NCI-H2029 (cell line): ENCODE measurements at regions not wholly inside any gene's neighbourhood (a gene's known extent, or its start where the extent isn't known, plus 50 kb on each side); places are given as distances from the start of the nearest gene placed in this dataset.

Experiments
- DNase-seq: peaks from one replicate; lab custom pipeline; 2025; lab: John Stamatoyannopoulos, UW

- no peak for DNase-seq
Observed at GRCh38 chr11:95549301-95549700, 240.3 kb downstream of the FAM76B start.

GRCh38 chr11:95548416-95548815 is 241.2 kb downstream of the FAM76B start:
- no peak for DNase-seq

GRCh38 chr11:95547976-95548375 is 241.6 kb downstream of the FAM76B start:
- no peak for DNase-seq

- no peak for DNase-seq
Observed at GRCh38 chr11:95547186-95547585, 242.4 kb downstream of the FAM76B start.

- no peak for DNase-seq
Observed at GRCh38 chr11:95545116-95545875, 244.3 kb downstream of the FAM76B start.

GRCh38 chr11:95544095-95544856 is 245.3 kb downstream of the FAM76B start:
- no peak for DNase-seq

- DNase-seq: no peak
Observed at GRCh38 chr11:95542868-95543551, 246.6 kb downstream of the FAM76B start.

GRCh38 chr11:95541715-95542114 is 247.9 kb downstream of the FAM76B start:
- DNase-seq: no peak

- no peak for DNase-seq
Observed at GRCh38 chr11:95536047-95536690, 253.4 kb downstream of the FAM76B start.

- DNase-seq: no peak
Observed at GRCh38 chr11:95534809-95535208, 254.8 kb downstream of the FAM76B start.

GRCh38 chr11:95534226-95534625 is 255.4 kb downstream of the FAM76B start:
- DNase-seq: no peak

GRCh38 chr11:95531116-95531515 is 258.5 kb downstream of the FAM76B start:
- no peak for DNase-seq

GRCh38 chr11:95524314-95525036 is 265.1 kb downstream of the FAM76B start:
- DNase-seq: no peak

- no peak for DNase-seq
Observed at GRCh38 chr11:95522874-95523273, 266.7 kb downstream of the FAM76B start.

- no peak for DNase-seq
Observed at GRCh38 chr11:95521862-95522261, 267.7 kb downstream of the FAM76B start.

- DNase-seq: no peak
Observed at GRCh38 chr11:95521133-95521542, 268.4 kb downstream of the FAM76B start.

GRCh38 chr11:95520369-95521132 is 269.0 kb downstream of the FAM76B start:
- DNase-seq: no peak

- no peak for DNase-seq
Observed at GRCh38 chr11:95519912-95520311, 269.7 kb downstream of the FAM76B start.

- DNase-seq: no peak
Observed at GRCh38 chr11:95517453-95517852, 272.1 kb downstream of the FAM76B start.

GRCh38 chr11:95516786-95517185 is 272.8 kb downstream of the FAM76B start:
- DNase-seq: no peak

GRCh38 chr11:95516175-95516574 is 273.4 kb downstream of the FAM76B start:
- DNase-seq: no peak
